ENCODE measurements at regions not wholly inside any gene's neighbourhood (a gene's known extent, or its start where the extent isn't known, plus 50 kb on each side); places are given as distances from the start of the nearest gene placed in this dataset.

- TF ChIP-seq POLR2A (IDR thresholded peaks at IDR 0.05) (no peak), CTCF (IDR thresholded peaks at IDR 0.05) (no peak), EP300 (IDR thresholded peaks at IDR 0.05) (no peak)
Measured at GRCh38 chr19:30811397-30812098, 439.4 kb downstream of the ZNF536 start.

Data from tibial nerve (tissue), 4 donors.